Trophoblast cell (in vitro differentiated cells and primary cell): ENCODE measurements at regions not wholly inside any gene's neighbourhood (a gene's known extent, or its start where the extent isn't known, plus 50 kb on each side); places are given as distances from the start of the nearest gene placed in this dataset.
A peak's percentile ranks its signal among the peaks of the same experiment; 100 is the strongest.

Source experiments
- DNase-seq, 2 donors: peaks; one replicate each; pipeline ENCODE4 v3.0.0-alpha.2; 2016
- H2AFZ ChIP-seq: 2 replicates; pipeline ENCODE4 v1.6.1; 2013; ENCODE audit warnings: low read length, moderate library complexity, mild to moderate bottlenecking; ENCODE audit not compliant: insufficient read depth, poor library complexity
- H2AK5ac ChIP-seq: 2 replicates; pipeline ENCODE4 v1.6.1; 2013; ENCODE audit warnings: mild to moderate bottlenecking, low read length
- H2BK120ac ChIP-seq: 2 replicates; pipeline ENCODE4 v1.6.1; 2013; ENCODE audit warnings: low read length, mild to moderate bottlenecking, moderate library complexity; ENCODE audit not compliant: insufficient read depth, poor library complexity
- H2BK12ac ChIP-seq: 2 replicates; pipeline ENCODE4 v1.6.1; 2013; ENCODE audit warnings: mild to moderate bottlenecking, low read length, moderate library complexity
- H2BK5ac ChIP-seq: 2 replicates; pipeline ENCODE4 v1.6.1; 2013; ENCODE audit warnings: low read length, low read depth, moderate library complexity, mild to moderate bottlenecking; ENCODE audit not compliant: poor library complexity
- H3K14ac ChIP-seq: 2 replicates; pipeline ENCODE4 v1.6.1; 2013; ENCODE audit warnings: mild to moderate bottlenecking, low read length
- H3K18ac ChIP-seq: 2 replicates; pipeline ENCODE4 v1.6.1; 2013; ENCODE audit warnings: mild to moderate bottlenecking, low read length
- H3K23ac ChIP-seq: 2 replicates; pipeline ENCODE4 v1.6.1; 2013; ENCODE audit warnings: low read length
- H3K27ac ChIP-seq: 2 replicates; pipeline ENCODE4 v1.5.1; 2013; ENCODE audit warnings: low read depth, mild to moderate bottlenecking, inconsistent platforms, low read length, moderate library complexity
- H3K27me3 ChIP-seq: 2 replicates; pipeline ENCODE4 v1.6.1; 2013; ENCODE audit warnings: inconsistent platforms, mild to moderate bottlenecking, low read length, moderate library complexity; ENCODE audit not compliant: insufficient read depth
- H3K36me3 ChIP-seq, 2 experiments: 1 replicate in 1 of 2; 2 replicates in 1 of 2; pipeline ENCODE4 v1.6.1; 2013; ENCODE audit warnings: low read length in 2 of 2, mild to moderate bottlenecking in 2 of 2, moderate library complexity in 1 of 2; ENCODE audit not compliant: insufficient read depth in 2 of 2, control insufficient read depth in 1 of 2
- H3K4ac ChIP-seq: 2 replicates; pipeline ENCODE4 v1.6.1; 2013; ENCODE audit warnings: low read depth, mild to moderate bottlenecking, low read length, moderate library complexity
- H3K4me1 ChIP-seq, 2 experiments: 1 replicate in 1 of 2; 2 replicates in 1 of 2; pipeline ENCODE4 v1.6.1; 2013; ENCODE audit warnings: low read length in 2 of 2, mild to moderate bottlenecking in 2 of 2, moderate library complexity in 1 of 2; ENCODE audit not compliant: insufficient read depth in 2 of 2, control insufficient read depth in 1 of 2
- H3K4me2 ChIP-seq: 2 replicates; pipeline ENCODE4 v1.6.1; 2013; ENCODE audit warnings: inconsistent platforms, mild to moderate bottlenecking, low read length, moderate library complexity
- H3K4me3 ChIP-seq: 2 replicates; pipeline ENCODE4 v1.5.1; 2013; ENCODE audit warnings: mild to moderate bottlenecking, low read depth, low read length, inconsistent platforms
- H3K79me1 ChIP-seq: one replicate; pipeline ENCODE4 v1.6.1; 2013; ENCODE audit warnings: low read length
- H3K79me2 ChIP-seq: 2 replicates; pipeline ENCODE4 v1.6.1; 2013; ENCODE audit warnings: low read length, mild to moderate bottlenecking; ENCODE audit not compliant: control insufficient read depth, insufficient read depth, poor library complexity
- H3K9ac ChIP-seq: 2 replicates; pipeline ENCODE4 v1.6.1; 2013; ENCODE audit warnings: mild to moderate bottlenecking, low read length
- H3K9me3 ChIP-seq: 2 replicates; pipeline ENCODE4 v1.6.1; 2013; ENCODE audit warnings: low read depth, mild to moderate bottlenecking, control low read depth, inconsistent platforms, low read length; ENCODE audit not compliant: insufficient read depth
- H4K12ac ChIP-seq: 2 replicates; pipeline ENCODE4 v1.6.1; 2013; ENCODE audit warnings: low read depth, mild to moderate bottlenecking, low read length, moderate library complexity
- H4K8ac ChIP-seq: 2 replicates; pipeline ENCODE4 v1.6.1; 2013; ENCODE audit warnings: low read depth, mild to moderate bottlenecking, low read length, moderate library complexity
- H4K91ac ChIP-seq: one replicate; pipeline ENCODE4 v1.6.1; 2013; ENCODE audit warnings: low read depth, mild to moderate bottlenecking, low read length, moderate library complexity
- WGBS: extraction: QIAGEN DNeasy Blood & Tissue Kit; methylation state at CpG from one replicate; pipeline ENCODE4 v1.1.7; 2013; ENCODE audit warnings: missing lambda C conversion rate; ENCODE audit not compliant: insufficient read length, insufficient coverage; ENCODE audit errors: extremely low coverage; 5-methylcytosine and 5-hydroxymethylcytosine counted together

GRCh38 chr10:128960517-128960916 is 506.5 kb upstream of the MGMT start:
- no CpG with 5 or more reads among the region's 8 CpGs for WGBS
- H3K23ac ChIP-seq = no peak overlapping the region
- no peak overlapping the region for H2BK5ac ChIP-seq
- no peaks in the 10 kb centered on the region for H3K27me3 ChIP-seq
- H4K12ac ChIP-seq = no peak overlapping the region
- no peak overlapping the region for H4K8ac ChIP-seq
- H3K79me1 ChIP-seq = no peaks in the 10 kb centered on the region
- H3K4me3 ChIP-seq = no peak overlapping the region
- H3K14ac ChIP-seq = no peak overlapping the region
- H2BK120ac ChIP-seq = no peak overlapping the region
- no peak overlapping the region for H3K4me2 ChIP-seq
- H2BK12ac ChIP-seq = no peak overlapping the region
- no peaks in the 10 kb centered on the region for H3K36me3 ChIP-seq
- H3K27ac ChIP-seq = no peak overlapping the region
- H4K91ac ChIP-seq = no peak overlapping the region
- DNase-seq = no peak
- no peaks in the 10 kb centered on the region for H3K79me2 ChIP-seq
- peaks cover 3% of the 10 kb centered on the region for H3K9me3 ChIP-seq
- H2AFZ ChIP-seq = no peak overlapping the region
- no peak overlapping the region for H3K9ac ChIP-seq
- no peaks in the 10 kb centered on the region for H3K4me1 ChIP-seq
- H3K18ac ChIP-seq = no peak overlapping the region
- no peak overlapping the region for H3K4ac ChIP-seq
- H2AK5ac ChIP-seq = no peak overlapping the region

GRCh38 chr10:128962182-128962581 is 504.9 kb upstream of the MGMT start:
- Histone ChIP-seq H3K79me2 (no peaks in the 10 kb centered on the region), H3K79me1 (no peaks in the 10 kb centered on the region), H2BK12ac (no peak overlapping the region), H2AFZ (no peak overlapping the region), H2BK5ac (no peak overlapping the region), H3K9ac (no peak overlapping the region), H4K8ac (no peak overlapping the region), H3K4me3 (no peak overlapping the region), H3K36me3 (no peaks in the 10 kb centered on the region), H3K4me1 (no peaks in the 10 kb centered on the region), H2BK120ac (no peak overlapping the region), H4K12ac (peak overlapping the region; percentile 19), H3K23ac (no peak overlapping the region), H3K27me3 (no peaks in the 10 kb centered on the region), H4K91ac (no peak overlapping the region), H3K4me2 (no peak overlapping the region), H3K4ac (no peak overlapping the region), H3K14ac (no peak overlapping the region), H3K27ac (no peak overlapping the region), H2AK5ac (no peak overlapping the region), H3K9me3 (peaks cover 10% of the 10 kb centered on the region), H3K18ac (no peak overlapping the region)
- DNase-seq = no peak
- WGBS = no CpG with 5 or more reads among the region's 10 CpGs

GRCh38 chr10:128963211-128964099 is 503.6 kb upstream of the MGMT start:
- H3K4me2 ChIP-seq = no peak overlapping the region
- H3K9me3 ChIP-seq = peaks cover 10% of the 10 kb centered on the region
- no peak overlapping the region for H2AK5ac ChIP-seq
- no peak overlapping the region for H2BK120ac ChIP-seq
- no peaks in the 10 kb centered on the region for H3K79me1 ChIP-seq
- H3K4me1 ChIP-seq = no peaks in the 10 kb centered on the region
- H2BK12ac ChIP-seq = no peak overlapping the region
- H3K79me2 ChIP-seq = no peaks in the 10 kb centered on the region
- H3K9ac ChIP-seq = no peak overlapping the region
- no peak for DNase-seq
- H2BK5ac ChIP-seq = no peak overlapping the region
- H4K12ac ChIP-seq = no peak overlapping the region
- H3K27me3 ChIP-seq = no peaks in the 10 kb centered on the region
- no peak overlapping the region for H4K91ac ChIP-seq
- H3K4me3 ChIP-seq = no peak overlapping the region
- H4K8ac ChIP-seq = no peak overlapping the region
- H2AFZ ChIP-seq = no peak overlapping the region
- no peak overlapping the region for H3K4ac ChIP-seq
- no peak overlapping the region for H3K18ac ChIP-seq
- H3K23ac ChIP-seq = no peak overlapping the region
- H3K14ac ChIP-seq = no peak overlapping the region
- no peak overlapping the region for H3K27ac ChIP-seq
- no CpG with 5 or more reads among the region's 12 CpGs for WGBS
- H3K36me3 ChIP-seq = no peaks in the 10 kb centered on the region

- H3K4ac ChIP-seq = no peak overlapping the region
- WGBS = no CpG with 5 or more reads among the region's 3 CpGs
- no peak overlapping the region for H2AFZ ChIP-seq
- H2AK5ac ChIP-seq = no peak overlapping the region
- H3K18ac ChIP-seq = no peak overlapping the region
- no peak overlapping the region for H3K23ac ChIP-seq
- H4K91ac ChIP-seq = no peak overlapping the region
- no peak overlapping the region for H2BK5ac ChIP-seq
- H3K4me3 ChIP-seq = no peak overlapping the region
- no peaks in the 10 kb centered on the region for H3K4me1 ChIP-seq
- no peak overlapping the region for H3K27ac ChIP-seq
- H3K4me2 ChIP-seq = no peak overlapping the region
- H3K36me3 ChIP-seq = no peaks in the 10 kb centered on the region
- H4K12ac ChIP-seq = no peak overlapping the region
- no peak overlapping the region for H3K9ac ChIP-seq
- no peaks in the 10 kb centered on the region for H3K79me1 ChIP-seq
- peaks cover 10% of the 10 kb centered on the region for H3K9me3 ChIP-seq
- H3K79me2 ChIP-seq = no peaks in the 10 kb centered on the region
- H3K14ac ChIP-seq = no peak overlapping the region
- no peak overlapping the region for H2BK120ac ChIP-seq
- H2BK12ac ChIP-seq = no peak overlapping the region
- no peak for DNase-seq
- no peak overlapping the region for H4K8ac ChIP-seq
- no peaks in the 10 kb centered on the region for H3K27me3 ChIP-seq
Measured at GRCh38 chr10:128964100-128964403, 503.0 kb upstream of the MGMT start.
